HG03039 (cell line): ENCODE measurements at regions not wholly inside any gene's neighbourhood (a gene's known extent, or its start where the extent isn't known, plus 50 kb on each side); places are given as distances from the start of the nearest gene placed in this dataset.
"Not testable (repeated sequence)": the region's sequence is repeated elsewhere in the genome, so short reads cannot be mapped to it uniquely, and the experiment has no call there.

Experiments used
- ATAC-seq: cut with Tn5 transposase; IDR thresholded peaks from one replicate; pipeline ENCODE4 v1.9.1; 2021; ENCODE audit warnings: mild to moderate bottlenecking, moderate library complexity; ENCODE audit not compliant: unreplicated experiment

GRCh38 chr6:26956078-26956600, 291.4 kb upstream of the PRSS16 start:
- ATAC-seq: not testable (repeated sequence)

DNA sequence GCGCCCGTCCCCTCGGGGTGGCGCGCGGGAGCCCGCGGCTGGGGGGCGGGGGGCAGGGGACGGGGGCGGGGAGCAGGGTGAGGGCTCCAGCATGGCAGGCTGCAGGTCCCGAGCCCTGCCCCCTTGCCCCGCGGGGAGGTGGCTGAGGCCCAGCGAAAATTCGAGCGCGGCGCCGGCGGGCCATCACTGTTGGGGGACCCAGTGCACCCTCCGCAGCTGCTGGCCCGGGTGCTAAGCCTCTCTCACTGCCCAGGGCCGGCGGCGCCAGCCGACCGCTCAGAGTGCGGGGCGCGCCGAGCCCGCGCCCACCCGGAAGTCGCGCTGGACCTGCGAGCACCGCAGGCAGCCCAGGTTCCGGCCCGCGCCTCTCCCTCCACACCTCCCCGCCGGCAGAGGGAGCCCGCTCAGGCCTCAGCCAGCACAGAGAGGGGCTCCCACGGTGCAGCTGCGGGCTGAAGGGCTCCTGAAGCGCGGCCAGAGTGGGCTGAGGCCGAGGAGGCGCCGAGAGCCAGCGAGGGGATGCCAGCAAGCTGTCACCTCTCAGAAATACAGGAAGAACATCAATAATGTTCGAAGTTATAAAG, 290.8 kb upstream of the PRSS16 start:
- not testable (repeated sequence) for ATAC-seq

DNA sequence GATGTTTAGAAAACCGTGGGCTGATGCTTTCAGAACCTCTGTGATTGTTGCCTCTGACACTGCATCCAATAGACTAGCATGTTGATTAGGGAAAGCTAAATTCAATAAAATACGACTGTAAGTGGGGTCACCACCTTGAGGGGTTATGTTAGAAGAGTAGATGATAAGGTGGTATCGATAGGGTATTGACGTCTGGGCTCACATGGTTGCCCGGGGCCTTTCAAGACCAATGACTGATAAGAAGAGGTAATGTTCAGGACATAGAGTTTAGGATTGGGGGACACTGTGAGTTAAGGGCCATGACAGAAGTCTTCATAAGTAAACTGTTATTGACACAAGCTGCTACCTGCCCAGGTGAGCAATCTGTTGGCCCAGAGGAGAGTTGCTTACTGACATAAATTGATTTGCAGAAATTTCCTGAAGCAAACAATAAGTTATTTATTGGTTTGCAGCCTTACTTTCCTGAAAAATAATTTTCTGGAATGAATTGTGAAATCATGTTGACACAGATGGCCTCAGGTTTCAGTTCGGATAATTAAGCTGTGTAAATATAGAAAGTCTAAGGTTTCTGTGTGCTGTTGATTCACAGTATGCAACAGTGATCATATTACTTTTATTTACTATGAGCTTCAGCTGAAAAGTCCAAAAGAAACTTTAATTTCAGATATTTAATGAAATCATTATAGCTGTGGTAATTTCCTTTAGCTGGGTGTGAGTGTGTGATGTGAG, 289.9 kb upstream of the PRSS16 start:
- not testable (repeated sequence) for ATAC-seq

- not testable (repeated sequence) for ATAC-seq
Measured at GRCh38 chr6:26961236-26961635, 286.3 kb upstream of the PRSS16 start.

- ATAC-seq: no peak
Measured at GRCh38 chr6:27002447-27002846, 245.1 kb upstream of the PRSS16 start.

- ATAC-seq: no peak
Measured at GRCh38 chr6:27007020-27007419, 240.5 kb upstream of the PRSS16 start.

DNA sequence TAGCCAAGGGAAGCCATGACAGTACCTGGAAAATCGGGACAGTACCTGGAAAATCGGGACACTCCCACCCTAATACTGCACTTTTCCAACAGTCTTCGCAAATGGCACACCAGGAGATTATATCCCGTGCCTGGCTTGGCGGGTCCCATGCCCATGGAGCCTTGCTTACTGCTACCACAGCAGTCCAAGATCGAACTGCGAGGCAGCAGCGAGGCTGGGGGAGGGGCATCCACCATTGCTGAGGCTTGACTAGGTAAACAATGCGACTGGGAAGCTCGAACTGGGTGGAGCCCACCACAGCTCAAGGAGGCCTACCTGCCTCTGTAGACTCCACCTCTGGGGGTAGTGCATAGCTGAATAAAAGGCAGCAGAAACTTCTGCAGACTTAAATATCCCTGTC, 238.9 kb upstream of the PRSS16 start:
- ATAC-seq: not testable (repeated sequence)

GRCh38 chr6:27014053-27014452, 233.4 kb upstream of the PRSS16 start:
- ATAC-seq: not testable (repeated sequence)

DNA sequence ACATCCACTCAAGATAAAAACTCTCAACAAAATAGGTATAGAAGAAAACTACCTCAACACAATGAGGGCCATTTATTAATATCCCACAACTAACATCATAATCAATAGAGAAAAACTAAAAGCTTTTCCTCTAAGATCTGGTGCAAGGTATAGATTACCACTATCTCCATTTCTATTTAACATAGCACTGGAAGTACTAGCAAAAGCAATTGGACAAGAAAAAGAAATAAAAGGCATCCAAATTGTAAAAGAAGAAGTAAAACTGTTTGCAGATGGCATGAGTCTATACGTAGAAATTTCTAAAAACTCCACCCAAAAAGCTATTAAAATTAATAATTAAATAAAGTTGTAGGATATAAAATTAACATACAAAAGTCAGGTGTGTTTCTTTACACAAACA, 230.8 kb upstream of the PRSS16 start:
- no peak for ATAC-seq

- ATAC-seq: not testable (repeated sequence)
Measured at GRCh38 chr6:27018401-27018800, 229.1 kb upstream of the PRSS16 start.

DNA sequence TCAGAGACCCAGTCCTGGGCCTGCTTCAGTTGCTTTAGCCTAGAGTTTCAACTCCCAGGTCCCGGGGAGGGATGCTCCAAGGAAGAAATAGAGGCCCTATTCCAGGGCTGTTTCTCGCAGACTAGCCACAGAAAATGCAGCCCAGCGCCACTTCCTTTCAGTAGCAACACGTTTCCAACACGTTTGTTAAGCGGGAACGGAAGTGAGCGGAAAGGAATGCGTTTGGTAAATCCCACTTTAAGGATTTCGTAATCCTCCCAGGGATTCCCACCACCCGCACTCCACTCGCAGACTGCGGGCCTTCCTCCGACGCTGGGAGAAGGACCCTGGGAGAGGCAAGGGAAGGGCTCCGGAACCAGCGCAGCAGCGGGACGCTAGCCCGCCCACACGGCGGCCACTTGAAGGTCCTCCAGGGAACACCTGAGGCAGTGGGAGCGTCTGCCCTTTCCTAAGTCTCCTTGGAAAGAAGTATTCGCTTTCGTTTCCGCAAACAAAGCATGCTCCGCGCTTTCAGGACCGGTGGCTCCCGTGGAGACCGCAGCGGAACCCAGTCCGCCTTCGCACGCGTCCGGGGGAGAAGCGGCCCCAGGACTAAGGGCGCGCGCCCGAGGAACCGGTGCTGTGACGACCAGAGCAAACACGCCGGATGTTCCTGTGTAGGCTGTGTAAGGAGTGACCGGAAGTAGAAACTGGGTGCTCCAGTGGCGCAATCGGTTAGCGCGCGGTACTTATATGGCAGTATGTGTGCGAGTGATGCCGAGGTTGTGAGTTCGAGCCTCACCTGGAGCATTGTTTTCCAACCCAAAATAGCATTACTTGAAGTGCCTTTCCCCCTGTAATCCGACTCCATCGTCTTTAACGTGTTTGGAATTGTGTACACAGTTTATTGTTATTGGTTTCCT, 227.6 kb upstream of the PRSS16 start:
- no peak for ATAC-seq

GRCh38 chr6:27020553-27020880, 227.0 kb upstream of the PRSS16 start:
- no peak for ATAC-seq

DNA sequence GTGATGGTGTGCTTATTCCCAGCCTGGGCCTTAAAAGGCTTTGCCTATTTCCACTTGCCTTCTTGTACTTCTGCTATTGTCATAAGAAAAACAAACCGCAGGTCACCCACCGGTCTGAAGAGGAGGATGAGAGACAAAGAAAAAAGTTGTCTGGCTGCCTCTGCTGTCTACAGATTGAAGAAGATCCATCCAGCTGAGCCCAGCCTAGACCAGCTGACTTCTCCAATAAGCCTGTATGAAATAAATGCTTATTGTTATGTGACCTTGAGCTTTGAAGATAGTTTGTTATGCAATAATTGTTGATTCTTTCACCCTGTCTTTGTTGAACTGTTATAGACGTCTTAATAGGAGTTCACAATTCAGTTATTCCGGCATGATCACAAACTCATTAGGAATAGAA, 223.8 kb upstream of the PRSS16 start:
- ATAC-seq: no peak

DNA sequence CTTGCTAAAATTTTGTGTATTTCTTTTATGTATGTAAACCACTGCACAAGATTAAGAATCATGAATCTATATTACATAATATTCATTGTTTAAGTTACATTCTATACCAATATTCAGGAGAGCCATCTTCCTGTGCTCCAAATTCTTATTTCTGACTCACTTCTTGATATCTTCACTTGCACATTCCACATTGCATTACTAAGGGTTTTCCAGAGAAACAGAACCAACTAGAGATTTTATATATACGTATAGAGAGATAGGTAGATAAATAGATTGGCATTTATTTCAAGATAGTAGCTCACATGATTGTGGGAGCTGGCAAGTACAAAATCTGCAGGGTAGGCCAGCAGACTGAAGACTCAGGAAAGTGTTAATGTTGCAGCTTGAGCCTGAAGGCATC, 222.2 kb upstream of the PRSS16 start:
- ATAC-seq: no peak

DNA sequence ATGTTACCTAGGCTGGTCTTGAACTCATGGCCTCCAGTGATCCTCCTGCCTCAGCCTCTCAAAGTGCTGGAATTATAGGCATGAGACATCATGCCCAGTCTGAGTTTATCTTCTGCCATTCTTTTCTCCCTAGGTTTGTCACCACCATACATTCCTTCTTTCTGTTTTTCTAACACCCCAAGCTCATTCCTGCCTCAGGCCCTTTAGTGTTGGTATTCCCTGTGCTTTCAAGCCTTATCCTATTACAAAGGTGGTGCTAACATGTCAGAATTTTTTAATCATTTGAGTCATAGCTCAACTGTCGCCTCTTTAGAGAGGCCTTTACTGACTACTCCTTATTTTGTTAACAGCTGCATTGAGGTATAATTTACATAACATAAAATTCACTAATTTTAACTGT, 221.1 kb upstream of the PRSS16 start:
- ATAC-seq: no peak

GRCh38 chr6:27031302-27031701, 216.2 kb upstream of the PRSS16 start:
- ATAC-seq: no peak

DNA sequence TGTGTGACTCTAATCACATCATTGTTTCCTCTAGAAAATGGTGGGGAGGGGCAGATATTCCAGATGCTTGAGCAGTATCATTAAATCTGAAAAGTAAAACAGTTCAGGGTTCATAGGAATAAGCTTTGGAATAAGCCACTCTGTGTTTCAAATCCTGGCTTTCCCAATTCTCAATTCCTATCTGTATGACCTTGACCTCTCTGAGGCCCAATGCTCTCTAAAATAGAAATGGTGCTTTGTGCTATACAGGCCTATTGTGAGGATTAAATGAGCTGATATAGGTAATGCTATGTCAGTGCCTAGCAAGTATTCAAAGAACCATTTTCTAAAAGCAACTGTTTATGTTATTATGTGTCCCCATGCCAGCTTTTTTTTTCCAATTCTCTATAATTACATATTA, 209.0 kb upstream of the PRSS16 start:
- no peak for ATAC-seq

GRCh38 chr6:27040244-27041042, 207.1 kb upstream of the PRSS16 start:
- ATAC-seq: no peak

DNA sequence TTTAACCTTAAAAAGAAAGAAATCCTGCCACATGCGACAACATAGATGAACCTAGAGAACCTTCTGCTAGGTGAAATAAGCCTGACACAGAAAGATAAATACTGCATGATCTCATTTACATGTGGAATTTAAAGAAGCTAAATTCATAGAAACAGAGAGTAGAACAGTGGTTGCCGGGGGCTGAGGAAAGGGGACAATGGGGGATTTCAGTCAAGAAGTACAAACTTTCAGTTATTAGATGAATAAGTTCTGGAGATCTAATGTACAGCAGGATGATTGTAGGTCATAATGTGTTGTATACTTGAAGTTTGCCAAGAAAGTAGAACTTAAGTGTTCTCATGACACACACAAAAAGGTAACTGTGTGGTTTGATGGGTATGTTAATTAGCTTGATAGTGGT, 204.3 kb upstream of the PRSS16 start:
- no peak for ATAC-seq

DNA sequence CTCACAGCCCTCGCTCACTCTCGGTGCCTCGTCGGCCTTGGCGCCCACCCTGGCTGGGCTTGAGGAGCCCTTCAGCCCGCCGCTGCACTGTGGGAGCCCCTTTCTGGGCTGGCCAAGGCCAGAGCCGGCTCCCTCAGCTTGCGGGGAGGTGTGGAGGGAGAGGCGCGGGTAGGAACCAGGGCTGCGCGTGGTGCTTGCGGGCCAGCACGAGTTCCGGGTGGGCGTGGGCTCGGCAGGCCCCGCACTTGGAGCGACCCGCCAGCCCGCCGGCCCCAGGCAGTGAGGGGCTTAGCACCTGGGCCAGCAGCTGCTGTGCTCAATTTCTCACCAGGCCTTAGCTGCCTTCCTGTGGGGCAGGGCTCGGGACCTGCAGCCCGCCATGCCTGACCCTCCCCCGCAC, 202.4 kb upstream of the PRSS16 start:
- ATAC-seq: not testable (repeated sequence)

GRCh38 chr6:27047725-27048124, 199.8 kb upstream of the PRSS16 start:
- ATAC-seq: not testable (repeated sequence)
